ENCODE measurements at regions not wholly inside any gene's neighbourhood (a gene's known extent, or its start where the extent isn't known, plus 50 kb on each side); places are given as distances from the start of the nearest gene placed in this dataset.

GRCh38 chr4:186882293-186882692, 158.6 kb upstream of the FAT1 start:
- TF ChIP-seq, protein P1, sequence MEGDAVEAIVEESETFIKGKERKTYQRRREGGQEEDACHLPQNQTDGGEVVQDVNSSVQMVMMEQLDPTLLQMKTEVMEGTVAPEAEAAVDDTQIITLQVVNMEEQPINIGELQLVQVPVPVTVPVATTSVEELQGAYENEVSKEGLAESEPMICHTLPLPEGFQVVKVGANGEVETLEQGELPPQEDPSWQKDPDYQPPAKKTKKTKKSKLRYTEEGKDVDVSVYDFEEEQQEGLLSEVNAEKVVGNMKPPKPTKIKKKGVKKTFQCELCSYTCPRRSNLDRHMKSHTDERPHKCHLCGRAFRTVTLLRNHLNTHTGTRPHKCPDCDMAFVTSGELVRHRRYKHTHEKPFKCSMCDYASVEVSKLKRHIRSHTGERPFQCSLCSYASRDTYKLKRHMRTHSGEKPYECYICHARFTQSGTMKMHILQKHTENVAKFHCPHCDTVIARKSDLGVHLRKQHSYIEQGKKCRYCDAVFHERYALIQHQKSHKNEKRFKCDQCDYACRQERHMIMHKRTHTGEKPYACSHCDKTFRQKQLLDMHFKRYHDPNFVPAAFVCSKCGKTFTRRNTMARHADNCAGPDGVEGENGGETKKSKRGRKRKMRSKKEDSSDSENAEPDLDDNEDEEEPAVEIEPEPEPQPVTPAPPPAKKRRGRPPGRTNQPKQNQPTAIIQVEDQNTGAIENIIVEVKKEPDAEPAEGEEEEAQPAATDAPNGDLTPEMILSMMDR (IDR thresholded peaks at IDR 0.05; ENCODE audit: extremely low read depth, low read depth, low read length) = no peak
- Histone ChIP-seq H3K36me3 (ENCODE audit: insufficient read depth, low read length) (no peaks in the 10 kb centered on the region), H3K9me3 (ENCODE audit: low read depth, low read length) (no peaks in the 10 kb centered on the region), H3K27me3 (ENCODE audit: insufficient read depth, low read length) (no peaks in the 10 kb centered on the region), H3K27ac (ENCODE audit: low read depth, low read length) (no peak overlapping the region), H3K79me2 (ENCODE audit: insufficient read depth, low read length) (no peaks in the 10 kb centered on the region), H4K20me1 (ENCODE audit: insufficient read depth, low read length) (no peaks in the 10 kb centered on the region), H3K4me1 (ENCODE audit: insufficient read depth, low read length) (peaks cover 16% of the 10 kb centered on the region), H3K4me2 (ENCODE audit: insufficient read depth, low read length) (peak overlapping the region; percentile 5), H3K4me3 (ENCODE audit: insufficient read depth, low read length) (no peak overlapping the region), H2AFZ (ENCODE audit: low read length) (no peak overlapping the region)
- no peak for DNase-seq (ENCODE audit: insufficient read length, low spot score, missing footprints)

DNA sequence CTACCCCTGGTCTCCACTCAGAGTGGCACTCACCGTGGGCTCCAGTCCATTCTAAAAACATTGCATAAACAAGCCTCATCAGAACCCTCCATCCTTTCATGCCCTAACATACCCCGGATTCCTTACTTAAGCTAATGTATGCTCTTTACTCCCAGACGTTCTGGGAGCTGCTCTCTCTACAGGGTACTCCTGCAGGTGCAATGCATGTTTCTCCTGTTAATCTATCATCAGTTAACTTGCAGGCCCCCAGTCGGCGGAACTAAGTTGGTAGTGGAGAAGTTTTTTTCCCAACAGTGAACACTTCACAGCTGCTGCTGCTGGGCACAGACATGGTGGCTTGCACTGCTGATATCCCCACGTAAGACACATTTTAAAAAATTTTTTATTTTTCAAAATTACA, 161.6 kb upstream of the FAT1 start:
- H3K4me3 ChIP-seq (ENCODE audit: insufficient read depth, low read length) = no peak overlapping the region
- peaks cover 16% of the 10 kb centered on the region for H3K4me1 ChIP-seq (ENCODE audit: insufficient read depth, low read length)
- H3K4me2 ChIP-seq (ENCODE audit: insufficient read depth, low read length) = no peak overlapping the region
- H3K27me3 ChIP-seq (ENCODE audit: insufficient read depth, low read length) = no peaks in the 10 kb centered on the region
- H2AFZ ChIP-seq (ENCODE audit: low read length) = no peak overlapping the region
- H3K79me2 ChIP-seq (ENCODE audit: insufficient read depth, low read length) = no peaks in the 10 kb centered on the region
- no peak for DNase-seq (ENCODE audit: insufficient read length, low spot score, missing footprints)
- H3K9me3 ChIP-seq (ENCODE audit: low read depth, low read length) = no peaks in the 10 kb centered on the region
- no peak overlapping the region for H3K27ac ChIP-seq (ENCODE audit: low read depth, low read length)
- no peaks in the 10 kb centered on the region for H4K20me1 ChIP-seq (ENCODE audit: insufficient read depth, low read length)
- H3K36me3 ChIP-seq (ENCODE audit: insufficient read depth, low read length) = no peaks in the 10 kb centered on the region
- TF ChIP-seq, protein P1 (IDR thresholded peaks at IDR 0.05; ENCODE audit: extremely low read depth, low read depth, low read length) = no peak

- H3K36me3 ChIP-seq (ENCODE audit: insufficient read depth, low read length) = no peaks in the 10 kb centered on the region
- H3K9me3 ChIP-seq (ENCODE audit: low read depth, low read length) = no peaks in the 10 kb centered on the region
- H2AFZ ChIP-seq (ENCODE audit: low read length) = no peak overlapping the region
- no peak overlapping the region for H3K27ac ChIP-seq (ENCODE audit: low read depth, low read length)
- DNase-seq (ENCODE audit: insufficient read length, low spot score, missing footprints) = peak; percentile 65
- peaks cover 6% of the 10 kb centered on the region for H3K4me1 ChIP-seq (ENCODE audit: insufficient read depth, low read length)
- H4K20me1 ChIP-seq (ENCODE audit: insufficient read depth, low read length) = no peaks in the 10 kb centered on the region
- H3K4me2 ChIP-seq (ENCODE audit: insufficient read depth, low read length) = no peak overlapping the region
- H3K4me3 ChIP-seq (ENCODE audit: insufficient read depth, low read length) = no peak overlapping the region
- H3K27me3 ChIP-seq (ENCODE audit: insufficient read depth, low read length) = no peaks in the 10 kb centered on the region
- no peaks in the 10 kb centered on the region for H3K79me2 ChIP-seq (ENCODE audit: insufficient read depth, low read length)
- TF ChIP-seq, protein P1 (IDR thresholded peaks at IDR 0.05; ENCODE audit: extremely low read depth, low read depth, low read length) = no peak
Measured at GRCh38 chr4:186886759-186887158, 163.1 kb upstream of the FAT1 start.

- Histone ChIP-seq H3K4me3 (ENCODE audit: insufficient read depth, low read length) (no peak overlapping the region), H4K20me1 (ENCODE audit: insufficient read depth, low read length) (no peaks in the 10 kb centered on the region), H3K79me2 (ENCODE audit: insufficient read depth, low read length) (no peaks in the 10 kb centered on the region), H3K36me3 (ENCODE audit: insufficient read depth, low read length) (no peaks in the 10 kb centered on the region), H3K4me1 (ENCODE audit: insufficient read depth, low read length) (peaks cover under 1% of the 10 kb centered on the region), H3K27me3 (ENCODE audit: insufficient read depth, low read length) (no peaks in the 10 kb centered on the region), H3K27ac (ENCODE audit: low read depth, low read length) (no peak overlapping the region), H3K9me3 (ENCODE audit: low read depth, low read length) (no peaks in the 10 kb centered on the region), H3K4me2 (ENCODE audit: insufficient read depth, low read length) (no peak overlapping the region), H2AFZ (ENCODE audit: low read length) (peak overlapping the region; percentile 34)
- DNase-seq (ENCODE audit: insufficient read length, low spot score, missing footprints) = peak; percentile 76
- TF ChIP-seq, protein P1 (IDR thresholded peaks at IDR 0.05; ENCODE audit: extremely low read depth, low read depth, low read length) = no peak
Measured at GRCh38 chr4:186887291-186887700, 163.6 kb upstream of the FAT1 start.
